Cardiac muscle cell (in vitro differentiated cells and primary cell): ENCODE measurements at regions not wholly inside any gene's neighbourhood (a gene's known extent, or its start where the extent isn't known, plus 50 kb on each side); places are given as distances from the start of the nearest gene placed in this dataset.

Experiments used
- DNase-seq, 2 donors: peaks; one replicate each; pipeline versions ENCODE4 v3.0.0 to v3.0.0-alpha.2; 2010 to 2017; ENCODE audit warnings: low read depth in 1 of 2, low spot score in 1 of 2
- H3K27ac ChIP-seq: fragments of 200-600 bp; sonication (generic); 2 replicates; pipeline ENCODE4 v1.5.1; 2016
- H3K27me3 ChIP-seq: fragments of 200-600 bp; sonication (generic); 2 replicates; pipeline ENCODE4 v1.6.0; 2016; ENCODE audit warnings: control low read depth
- H3K36me3 ChIP-seq: fragments of 200-600 bp; sonication (generic); 2 replicates; pipeline ENCODE4 v1.5.1; 2016; ENCODE audit warnings: control low read depth
- H3K4me1 ChIP-seq: fragments of 200-600 bp; sonication (generic); 2 replicates; pipeline ENCODE4 v1.8.1; 2017; ENCODE audit warnings: low read depth, mild to moderate bottlenecking, mixed run types
- H3K4me3 ChIP-seq: fragments of 200-600 bp; sonication (generic); 2 replicates; pipeline ENCODE4 v1.5.1; 2016; ENCODE audit warnings: mild to moderate bottlenecking
- H3K9me3 ChIP-seq: fragments of 200-600 bp; sonication (generic); 2 replicates; pipeline ENCODE4 v1.5.1; 2017; ENCODE audit warnings: low read depth, mild to moderate bottlenecking, control low read depth
- TF ChIP-seq, protein P1 (sequence below): IDR thresholded peaks from 2 replicates; pipeline ENCODE4 v1.5.1; 2012; ENCODE audit warnings: low read depth, mild to moderate bottlenecking, low read length

- no peak for DNase-seq
- Histone ChIP-seq H3K36me3 (no peaks in the 10 kb centered on the region), H3K4me3 (no peak overlapping the region), H3K27me3 (no peaks in the 10 kb centered on the region), H3K4me1 (no peaks in the 10 kb centered on the region), H3K9me3 (no peaks in the 10 kb centered on the region), H3K27ac (no peak overlapping the region)
- TF ChIP-seq, protein P1, sequence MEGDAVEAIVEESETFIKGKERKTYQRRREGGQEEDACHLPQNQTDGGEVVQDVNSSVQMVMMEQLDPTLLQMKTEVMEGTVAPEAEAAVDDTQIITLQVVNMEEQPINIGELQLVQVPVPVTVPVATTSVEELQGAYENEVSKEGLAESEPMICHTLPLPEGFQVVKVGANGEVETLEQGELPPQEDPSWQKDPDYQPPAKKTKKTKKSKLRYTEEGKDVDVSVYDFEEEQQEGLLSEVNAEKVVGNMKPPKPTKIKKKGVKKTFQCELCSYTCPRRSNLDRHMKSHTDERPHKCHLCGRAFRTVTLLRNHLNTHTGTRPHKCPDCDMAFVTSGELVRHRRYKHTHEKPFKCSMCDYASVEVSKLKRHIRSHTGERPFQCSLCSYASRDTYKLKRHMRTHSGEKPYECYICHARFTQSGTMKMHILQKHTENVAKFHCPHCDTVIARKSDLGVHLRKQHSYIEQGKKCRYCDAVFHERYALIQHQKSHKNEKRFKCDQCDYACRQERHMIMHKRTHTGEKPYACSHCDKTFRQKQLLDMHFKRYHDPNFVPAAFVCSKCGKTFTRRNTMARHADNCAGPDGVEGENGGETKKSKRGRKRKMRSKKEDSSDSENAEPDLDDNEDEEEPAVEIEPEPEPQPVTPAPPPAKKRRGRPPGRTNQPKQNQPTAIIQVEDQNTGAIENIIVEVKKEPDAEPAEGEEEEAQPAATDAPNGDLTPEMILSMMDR, result no peak
These were observed 348.1 kb downstream of the CCSER2 start for GRCh38 chr10:84676536-84676935.

DNA sequence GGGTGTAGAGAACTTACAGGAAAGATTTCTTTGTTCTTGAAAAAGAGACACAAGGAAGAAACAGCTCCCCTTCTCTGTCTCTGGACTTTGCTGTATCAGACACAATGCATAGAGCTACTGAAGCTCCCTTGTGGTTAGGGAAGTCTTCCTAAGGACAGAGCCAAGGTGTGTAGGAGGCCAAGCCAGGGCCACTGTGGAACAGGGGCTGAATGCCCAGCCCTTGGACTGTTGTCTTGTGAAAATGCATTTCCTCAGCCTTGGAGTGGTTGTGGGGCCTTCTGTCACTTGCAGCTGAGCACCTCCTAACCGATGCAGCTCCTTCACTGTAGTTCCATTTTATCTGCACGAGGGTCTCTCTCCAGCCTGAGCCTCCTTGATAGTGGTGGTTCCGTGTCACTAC lies 353.4 kb downstream of the CCSER2 start:
- no peaks in the 10 kb centered on the region for H3K27me3 ChIP-seq
- no peak overlapping the region for H3K4me3 ChIP-seq
- DNase-seq, result no peak
- H3K27ac ChIP-seq, result no peak overlapping the region
- H3K4me1 ChIP-seq, result no peaks in the 10 kb centered on the region
- H3K36me3 ChIP-seq, result no peaks in the 10 kb centered on the region
- TF ChIP-seq, protein P1, result no peak
- no peaks in the 10 kb centered on the region for H3K9me3 ChIP-seq

DNA sequence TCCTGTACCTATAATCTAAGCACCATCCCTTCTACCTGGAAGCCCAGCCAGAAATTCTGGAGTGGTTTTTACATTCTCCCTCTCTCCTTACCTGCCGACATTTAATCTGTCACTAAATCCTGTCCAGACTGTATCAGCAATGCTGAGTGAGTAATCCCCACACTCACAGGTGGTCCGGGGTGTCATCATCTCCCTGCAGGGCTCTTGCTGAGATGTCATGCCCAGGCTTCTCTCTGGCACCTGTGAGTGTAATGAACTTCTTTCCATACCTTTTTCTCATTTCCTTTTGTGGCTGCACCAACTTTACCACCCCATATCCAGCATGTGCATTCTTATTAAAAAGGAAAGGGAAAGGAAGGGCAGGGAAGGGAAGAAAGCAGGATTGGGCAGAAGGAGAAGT lies 355.2 kb downstream of the CCSER2 start:
- H3K4me1 ChIP-seq, result no peaks in the 10 kb centered on the region
- H3K27ac ChIP-seq, result no peak overlapping the region
- no peaks in the 10 kb centered on the region for H3K36me3 ChIP-seq
- H3K9me3 ChIP-seq, result no peaks in the 10 kb centered on the region
- DNase-seq, result no peak
- no peak overlapping the region for H3K4me3 ChIP-seq
- H3K27me3 ChIP-seq, result no peaks in the 10 kb centered on the region
- TF ChIP-seq, protein P1, result no peak

GRCh38 chr10:84683980-84684740 lies 355.8 kb downstream of the CCSER2 start:
- H3K27me3 ChIP-seq, result no peaks in the 10 kb centered on the region
- DNase-seq, result no peak
- H3K4me1 ChIP-seq, result no peaks in the 10 kb centered on the region
- TF ChIP-seq, protein P1, result no peak
- no peak overlapping the region for H3K27ac ChIP-seq
- H3K9me3 ChIP-seq, result no peaks in the 10 kb centered on the region
- H3K36me3 ChIP-seq, result no peaks in the 10 kb centered on the region
- no peak overlapping the region for H3K4me3 ChIP-seq

DNA sequence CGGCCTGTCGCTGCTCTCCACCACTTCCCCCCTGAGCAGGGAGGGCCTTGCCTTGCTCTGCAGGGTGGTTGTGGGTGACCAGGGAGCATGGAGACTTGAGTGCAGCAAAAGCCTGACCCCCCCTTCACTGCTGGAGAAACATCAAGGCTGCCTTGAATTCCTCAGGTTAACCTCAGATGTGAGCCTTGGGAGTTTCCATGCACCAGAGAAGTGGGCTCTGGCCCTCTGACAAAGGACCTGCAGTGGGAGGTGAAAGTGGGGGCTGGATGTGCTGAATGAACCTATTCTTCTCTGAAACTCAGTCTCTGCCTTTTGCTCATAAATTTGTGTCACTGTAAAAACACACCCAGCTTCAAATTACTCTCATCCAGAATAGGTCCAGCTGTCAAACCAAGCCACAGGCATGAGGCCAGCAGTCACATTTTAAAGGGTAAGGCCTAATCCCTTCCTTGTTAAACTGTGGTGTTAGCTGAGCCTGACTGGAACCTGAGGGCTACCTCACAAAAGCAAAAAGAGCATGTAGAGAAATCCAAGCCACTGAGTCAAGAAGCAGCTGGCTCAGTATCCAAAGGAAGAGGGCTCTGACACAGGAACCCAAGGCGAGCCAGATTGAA lies 356.8 kb downstream of the CCSER2 start:
- H3K27me3 ChIP-seq, result no peaks in the 10 kb centered on the region
- no peak for DNase-seq
- no peaks in the 10 kb centered on the region for H3K9me3 ChIP-seq
- H3K36me3 ChIP-seq, result no peaks in the 10 kb centered on the region
- no peak overlapping the region for H3K4me3 ChIP-seq
- H3K27ac ChIP-seq, result no peak overlapping the region
- TF ChIP-seq, protein P1, result no peak
- H3K4me1 ChIP-seq, result no peaks in the 10 kb centered on the region
